NCI-H2107 treated with DMSO at 0.1 percent for 48 hours (cell line): ENCODE measurements at regions not wholly inside any gene's neighbourhood (a gene's known extent, or its start where the extent isn't known, plus 50 kb on each side); places are given as distances from the start of the nearest gene placed in this dataset.

Source experiments
- DNase-seq: peaks from one replicate; lab custom pipeline; 2025; ENCODE audit not compliant: unreplicated experiment; lab: John Stamatoyannopoulos, UW

DNA sequence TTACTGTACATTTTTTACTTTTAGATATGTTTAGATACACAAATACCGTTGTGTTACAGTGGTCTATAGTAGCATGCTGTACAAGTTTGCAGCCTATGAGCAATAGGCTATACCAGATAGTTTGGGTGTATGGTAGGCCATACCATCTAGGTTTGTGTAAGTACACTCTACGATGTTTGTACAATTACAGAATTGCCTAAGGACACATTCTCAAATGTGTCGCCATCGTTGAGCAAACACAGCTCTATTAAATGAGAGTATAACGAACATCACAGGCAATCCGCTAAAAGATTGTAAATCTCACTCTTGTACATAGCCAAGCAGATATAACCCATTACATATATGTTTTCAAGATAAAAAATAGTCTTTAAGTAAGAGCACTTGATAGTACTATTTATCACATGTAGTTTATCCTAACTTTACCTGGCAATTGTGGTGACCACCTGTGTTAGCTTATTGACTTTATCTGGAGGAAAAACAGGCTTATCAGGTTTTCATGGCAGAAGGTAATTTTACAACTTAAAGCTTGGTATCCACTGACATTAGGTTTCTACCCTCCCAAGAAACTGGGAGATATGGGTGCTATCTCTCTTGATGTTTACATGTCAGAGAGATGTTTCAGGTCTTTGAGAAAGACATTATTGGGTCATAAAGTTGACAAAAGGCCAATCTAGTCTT is 898.7 kb downstream of the NSUN3 start:
- no peak for DNase-seq

DNA sequence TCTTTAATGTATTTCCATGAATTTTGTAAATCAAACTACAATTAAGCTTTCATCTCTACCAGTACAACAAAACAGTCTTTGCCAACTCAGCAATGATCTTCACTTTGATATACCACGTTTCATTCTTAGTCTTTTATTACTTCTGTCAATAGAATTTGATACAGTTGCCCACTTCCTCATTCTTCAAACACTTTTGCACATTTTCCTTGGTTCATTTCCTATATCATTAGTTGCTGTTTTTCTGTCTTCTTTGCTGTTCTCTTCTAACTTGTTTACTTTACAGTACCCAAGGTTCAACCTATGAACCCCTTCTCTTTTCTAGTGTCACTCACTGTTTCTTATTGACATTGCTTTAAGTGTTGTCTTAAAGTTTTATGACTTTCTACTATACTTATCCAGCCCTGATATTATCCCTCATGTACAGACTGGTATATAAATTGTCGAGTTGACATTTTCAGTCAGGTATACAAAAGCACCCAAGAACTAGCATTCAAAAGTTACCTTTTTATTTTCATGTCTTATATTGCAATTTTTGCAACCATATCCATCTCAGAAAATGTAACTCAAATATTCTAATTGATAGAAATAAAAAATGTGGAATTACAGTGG is 903.1 kb downstream of the NSUN3 start:
- DNase-seq, result no peak

DNA sequence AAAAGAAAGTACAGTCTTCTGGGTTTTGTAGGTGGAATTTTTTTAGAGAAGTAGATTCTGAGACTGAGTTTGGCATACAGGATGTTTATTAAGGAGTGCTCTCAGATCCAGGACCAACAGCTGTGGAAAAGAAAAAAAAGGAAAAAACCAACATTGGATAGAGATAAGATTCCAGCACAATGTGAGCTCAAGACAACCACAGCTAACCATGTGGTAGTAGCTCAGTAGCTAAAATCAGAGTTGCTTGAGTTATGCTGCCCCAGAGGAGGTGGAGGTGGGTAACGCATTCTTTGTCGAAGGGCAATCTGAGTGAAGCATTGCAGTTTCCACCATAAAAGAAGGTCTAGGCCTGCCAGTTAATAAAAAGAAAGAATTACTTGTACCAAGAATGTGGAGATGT is 904.3 kb downstream of the NSUN3 start:
- DNase-seq, result no peak

DNA sequence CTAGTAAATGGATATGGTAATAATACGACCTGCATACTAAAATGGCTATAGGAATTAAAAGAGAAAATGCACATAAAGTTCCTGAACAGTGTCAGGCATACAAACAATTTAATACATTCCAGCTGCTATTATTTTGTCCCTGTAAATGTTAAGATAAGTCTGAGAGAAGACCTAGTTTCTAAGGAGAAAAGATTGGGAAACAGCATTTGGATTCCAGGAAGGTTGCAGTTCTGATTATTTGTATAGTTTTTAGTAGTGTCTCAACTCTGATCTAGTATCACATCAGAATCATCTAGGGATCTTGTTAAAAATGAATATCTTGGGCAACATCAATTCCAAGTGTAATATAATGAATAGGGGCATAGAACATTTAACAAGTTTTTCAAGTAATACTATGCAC is 905.7 kb downstream of the NSUN3 start:
- DNase-seq, result no peak

DNA sequence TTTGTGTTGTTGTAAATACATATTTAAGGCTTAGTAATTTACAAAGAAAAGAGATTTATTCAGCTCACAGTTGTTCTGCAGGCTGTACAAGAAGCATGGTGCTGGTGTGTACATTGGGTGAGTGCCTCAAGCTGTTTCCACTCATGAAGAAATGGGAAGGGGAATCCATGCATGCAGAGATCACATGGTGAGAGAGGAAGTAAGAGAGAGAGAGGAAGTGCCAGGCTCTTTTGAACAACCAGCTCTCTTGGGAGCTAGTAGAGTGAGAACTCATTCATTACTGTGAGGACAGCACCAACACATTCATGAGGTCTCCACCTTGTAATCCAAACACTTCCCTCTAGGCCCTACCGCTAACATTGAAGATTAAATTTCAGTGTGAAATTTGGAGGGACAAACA is 909.2 kb downstream of the NSUN3 start:
- DNase-seq, result no peak

DNA sequence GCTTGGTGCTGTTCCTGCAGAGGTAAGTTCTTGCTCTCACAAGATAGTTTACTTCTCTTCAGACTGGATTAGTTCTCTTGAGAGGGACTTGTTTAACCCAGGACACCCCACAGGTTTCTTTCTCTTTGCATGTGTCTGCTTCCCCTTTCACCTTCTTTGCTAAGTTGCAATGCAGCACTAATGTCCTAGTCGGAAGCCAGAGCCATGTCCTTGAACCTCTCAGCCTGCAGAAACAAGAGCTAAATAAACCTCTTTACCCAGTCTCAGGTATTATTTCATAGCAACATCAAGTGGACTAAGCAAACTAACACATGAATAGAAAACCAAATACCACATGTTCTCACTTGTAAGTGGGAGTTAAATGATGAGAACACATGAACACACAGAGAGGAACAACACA is 915.2 kb downstream of the NSUN3 start:
- no peak for DNase-seq

GRCh38 chr3:94985778-94986177 is 922.9 kb downstream of the NSUN3 start:
- DNase-seq, result no peak

DNA sequence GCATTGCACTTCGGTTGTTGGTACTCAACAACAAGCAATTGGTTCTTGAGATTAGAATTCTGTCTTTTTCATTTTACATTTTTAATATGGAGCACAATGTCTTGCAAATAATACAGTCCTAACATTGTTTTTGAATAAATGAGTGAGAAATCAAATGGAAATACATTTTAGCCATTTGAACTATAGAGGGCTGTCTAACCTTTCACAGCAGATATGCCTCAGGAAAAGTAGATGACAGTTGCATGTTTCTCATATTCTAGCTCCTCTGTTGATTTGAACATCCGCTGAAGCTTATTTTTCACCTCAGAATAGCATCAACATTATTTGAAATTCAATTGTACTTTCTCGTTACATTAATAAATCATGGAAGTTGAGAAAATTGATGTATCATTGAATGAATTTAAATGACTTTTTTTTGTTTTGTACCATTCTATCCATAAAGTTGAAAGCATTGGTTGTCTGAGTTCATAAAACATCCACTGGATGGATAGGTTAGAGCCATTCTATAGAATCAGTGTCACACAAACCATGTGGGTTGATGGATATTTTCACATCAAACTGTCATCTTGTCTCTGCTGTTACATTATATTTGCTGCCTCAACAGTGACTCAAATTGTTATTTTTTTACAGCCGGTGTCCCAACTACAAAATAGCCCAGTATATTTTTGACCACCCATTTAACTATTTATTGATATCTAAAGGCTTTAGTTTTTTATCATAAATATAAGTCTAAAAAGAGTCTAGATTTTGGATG is 928.3 kb downstream of the NSUN3 start:
- no peak for DNase-seq

GRCh38 chr3:94996743-94997142 is 933.9 kb downstream of the NSUN3 start:
- DNase-seq, result no peak

DNA sequence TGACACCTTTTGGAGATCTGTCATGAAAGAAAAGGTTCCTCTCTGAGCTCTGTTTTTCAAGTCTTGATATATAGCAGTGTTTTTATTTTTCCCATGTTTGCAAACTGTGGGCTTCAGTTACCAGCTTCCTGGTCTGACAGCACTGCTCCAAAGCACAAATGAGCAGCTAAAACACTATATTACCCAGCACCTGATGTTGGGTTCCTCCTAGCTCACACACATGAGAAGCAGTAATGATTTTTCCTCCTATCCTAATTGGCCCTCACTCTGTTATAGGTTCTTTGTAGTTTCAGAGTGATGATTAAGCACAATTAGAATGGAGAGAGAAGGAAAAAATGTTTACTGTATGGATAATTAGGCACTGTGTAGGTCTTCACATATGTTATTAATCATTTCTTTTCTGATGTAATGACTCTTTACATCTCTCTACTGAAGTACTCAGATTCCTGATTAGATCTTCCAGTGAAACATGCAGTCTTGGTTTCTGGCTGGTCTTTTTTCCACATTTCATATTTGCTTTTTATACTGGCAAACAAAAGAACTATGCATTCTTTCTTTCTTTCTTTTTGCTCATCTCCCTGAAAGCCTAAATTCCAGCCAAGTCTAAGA is 939.7 kb downstream of the NSUN3 start:
- DNase-seq, result no peak

DNA sequence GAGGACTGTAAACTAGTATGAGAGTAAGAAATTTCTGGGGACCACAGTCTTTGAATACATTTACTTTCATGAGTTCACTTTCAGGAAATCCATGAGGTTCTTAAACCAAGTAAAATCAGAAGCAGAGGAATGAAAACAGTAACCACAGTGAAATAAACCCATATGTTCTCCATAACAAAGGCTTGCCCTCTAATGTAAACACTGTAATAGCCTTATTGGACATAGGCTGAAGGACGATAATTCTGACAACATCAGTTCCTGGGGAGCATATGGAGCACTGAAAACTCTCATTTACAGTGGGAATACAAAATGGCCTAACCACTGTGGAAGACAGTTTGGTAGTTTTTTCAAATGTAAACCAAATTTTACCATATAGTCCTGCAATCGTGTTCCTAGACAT is 965.8 kb downstream of the NSUN3 start:
- DNase-seq, result no peak

- no peak for DNase-seq
Measured at GRCh38 chr3:95029644-95030043, 966.8 kb downstream of the NSUN3 start.

DNA sequence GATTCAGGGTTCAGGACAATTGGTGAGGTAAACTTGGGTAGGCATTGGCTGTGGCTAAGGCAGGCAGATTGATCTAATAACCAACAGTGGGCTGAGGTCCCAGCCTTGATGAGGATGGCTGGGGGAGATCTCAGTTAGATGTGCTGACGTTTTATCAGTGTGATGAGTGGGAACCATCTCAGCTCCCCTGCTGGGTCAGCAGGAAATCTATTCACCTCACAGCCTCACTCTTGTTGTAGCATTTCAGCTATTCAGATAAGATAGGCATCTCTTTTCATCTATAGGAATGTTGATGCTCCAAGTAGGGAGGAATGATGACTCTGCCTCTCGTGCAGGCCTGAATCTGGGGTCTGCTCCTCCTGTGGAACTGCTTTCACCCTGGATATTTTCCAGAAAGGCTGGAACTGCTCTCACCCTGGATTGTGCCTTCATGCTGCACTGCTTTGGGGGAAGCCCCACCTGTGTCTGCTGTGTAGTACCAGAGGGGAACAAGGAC is 973.7 kb downstream of the NSUN3 start:
- DNase-seq, result no peak

DNA sequence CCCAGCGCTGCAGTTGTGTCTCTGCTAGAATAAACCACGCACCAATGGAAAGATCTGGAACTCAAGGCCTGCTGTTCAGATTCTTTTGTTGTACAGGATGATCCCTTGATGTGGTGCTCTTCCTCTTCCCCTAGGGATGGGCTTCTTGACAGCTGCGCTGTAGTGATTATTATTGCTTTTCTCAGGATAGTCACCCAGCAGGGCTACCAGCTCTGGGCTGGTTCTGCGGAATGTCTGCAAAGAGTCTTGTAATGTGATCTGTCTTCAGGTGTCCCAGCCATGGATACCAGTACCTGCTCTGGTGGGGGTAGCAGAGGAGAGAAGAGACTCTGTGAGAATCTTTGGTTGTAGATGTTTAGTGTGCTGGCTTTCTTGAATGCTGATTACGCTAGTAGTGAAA is 974.2 kb downstream of the NSUN3 start:
- no peak for DNase-seq

DNA sequence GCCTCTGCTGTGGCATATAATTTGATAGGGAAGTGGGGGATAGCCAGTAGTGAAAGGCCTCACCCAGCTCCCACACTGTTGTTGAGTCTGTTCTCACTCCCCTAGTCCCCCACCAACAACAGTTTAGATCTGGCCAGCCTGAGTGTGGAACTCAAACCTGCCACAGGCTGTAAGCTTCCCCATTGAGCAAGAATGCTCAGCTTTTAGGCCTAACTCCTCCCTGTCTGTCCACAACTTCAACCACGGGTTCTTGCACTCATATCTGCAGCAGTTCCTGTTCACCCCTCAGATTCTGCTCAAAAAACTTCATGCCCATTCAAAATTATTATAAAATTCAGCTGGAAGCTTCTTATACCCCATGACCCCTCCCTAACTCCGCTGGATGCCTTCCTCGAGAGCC is 975.1 kb downstream of the NSUN3 start:
- DNase-seq, result no peak

- no peak for DNase-seq
Measured at GRCh38 chr3:95044101-95044500, 981.2 kb downstream of the NSUN3 start.

GRCh38 chr3:95048564-95048963 is 985.7 kb downstream of the NSUN3 start:
- no peak for DNase-seq

DNA sequence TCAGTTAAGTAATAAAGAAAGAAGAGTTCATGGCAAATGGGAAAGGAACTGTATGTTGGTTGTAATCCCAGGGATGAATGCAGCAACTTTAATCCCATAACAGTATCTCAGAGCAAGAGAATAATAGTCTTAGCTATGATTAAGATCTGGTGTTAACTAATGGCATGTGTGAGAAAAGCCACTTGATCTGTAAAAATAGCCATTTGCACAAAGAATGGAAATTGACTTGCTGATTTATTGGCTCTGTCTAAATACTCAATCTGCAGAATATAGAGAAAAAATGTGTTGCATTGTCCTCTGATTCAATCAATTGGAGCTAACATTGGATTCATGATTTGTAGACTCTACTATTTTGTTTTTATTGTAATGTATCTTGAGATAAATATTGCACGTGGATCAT is 987.0 kb downstream of the NSUN3 start:
- DNase-seq, result no peak

GRCh38 chr3:95055288-95055687 is 992.4 kb downstream of the NSUN3 start:
- no peak for DNase-seq

GRCh38 chr3:95082191-95082590 is 1019.3 kb downstream of the NSUN3 start:
- DNase-seq, result no peak

GRCh38 chr3:95084738-95085137 is 1021.9 kb downstream of the NSUN3 start:
- DNase-seq, result no peak

DNA sequence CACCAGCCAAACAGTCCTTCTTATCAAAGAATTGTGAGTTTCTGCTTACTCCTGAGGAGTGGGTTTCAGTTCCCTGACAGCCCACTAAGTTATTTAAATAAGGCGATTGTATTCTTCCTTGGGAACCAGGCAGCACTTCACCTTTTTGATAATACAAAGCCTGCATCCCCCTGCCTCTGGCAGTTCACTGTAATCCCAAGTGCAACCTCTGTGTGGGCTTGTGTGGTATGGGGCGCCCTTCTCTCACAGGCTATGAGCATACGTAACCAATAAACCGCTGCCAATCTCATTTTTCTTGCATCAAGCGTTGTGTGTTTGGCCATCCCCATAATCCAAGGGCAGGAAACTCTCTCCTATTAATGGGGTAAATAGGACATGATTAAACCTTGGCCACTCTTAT is 1025.6 kb downstream of the NSUN3 start:
- DNase-seq, result no peak
